Vagina (tissue), 2 donors: ENCODE measurements at regions not wholly inside any gene's neighbourhood (a gene's known extent, or its start where the extent isn't known, plus 50 kb on each side); places are given as distances from the start of the nearest gene placed in this dataset.
"Not testable (repeated sequence)": the region's sequence is repeated elsewhere in the genome, so short reads cannot be mapped to it uniquely, and the experiment has no call there.

ENCODE experiments used
- DNase-seq, 2 donors: peaks; one replicate each; pipeline ENCODE4 v3.0.0-alpha.2; 2017; ENCODE audit errors: extremely low spot score in 2 of 2
- H3K27ac ChIP-seq: fragments of 200-600 bp; sonication (generic); one replicate; pipeline ENCODE4 v1.5.1; 2019
- H3K27me3 ChIP-seq: fragments of 200-600 bp; sonication (generic); one replicate; pipeline ENCODE4 v1.5.1; 2019
- H3K36me3 ChIP-seq, 2 donors: fragments of 200-600 bp; sonication (generic); one replicate each; pipeline ENCODE4 v1.5.1; 2017 to 2019
- H3K4me1 ChIP-seq: fragments of 200-600 bp; sonication (generic); one replicate; pipeline ENCODE4 v1.5.1; 2019
- H3K4me3 ChIP-seq, 2 donors: fragments of 200-600 bp; sonication (generic); 1 replicate in 1 of 2; 2 replicates in 1 of 2; pipeline ENCODE4 v1.5.1; 2016 to 2019
- H3K9me3 ChIP-seq: fragments of 200-600 bp; sonication (generic); one replicate; pipeline ENCODE4 v1.5.1; 2019
- CTCF ChIP-seq, 3 experiments: fragments of 450-650 bp in 2 of 3; fragments of 200-600 bp in 1 of 3; sonication (generic) in 1 of 3; IDR thresholded peaks; one replicate each; pipeline ENCODE4 v1.5.1; 2017 to 2019; ENCODE audit warnings: antibody characterized with exemption in 3 of 3, mild to moderate bottlenecking in 2 of 3, moderate library complexity in 2 of 3
- POLR2A ChIP-seq, 2 donors: fragments of 450-650 bp; IDR thresholded peaks; one replicate each; pipeline ENCODE4 v1.6.1; 2017; ENCODE audit warnings: antibody characterized with exemption in 2 of 2, mild to moderate bottlenecking in 2 of 2, moderate library complexity in 2 of 2
- POLR2AphosphoS5 ChIP-seq, 2 donors: sonication (generic); formaldehyde crosslinking; IDR thresholded peaks; one replicate each; pipeline ENCODE4 v1.9.0; 2017; ENCODE audit warnings: antibody characterized with exemption in 2 of 2, mild to moderate bottlenecking in 2 of 2, low read depth in 1 of 2; ENCODE audit not compliant: insufficient read depth in 1 of 2
- intact Hi-C: fragments of 100-400 bp; cut with DNase I; formaldehyde crosslinking; loops from one replicate; pipeline ENCODE4 v1.15.1; 2023

GRCh38 chr5:112586596-112587062, 151.1 kb upstream of the APC start:
- H3K27ac ChIP-seq: no peak overlapping the region
- H3K9me3 ChIP-seq: no peaks in the 10 kb centered on the region
- no peak for TF ChIP-seq CTCF (IDR thresholded peaks at IDR 0.05)
- TF ChIP-seq POLR2A (IDR thresholded peaks at IDR 0.05): no peak
- no peak for TF ChIP-seq POLR2AphosphoS5 (IDR thresholded peaks at IDR 0.05; ENCODE audit: insufficient read depth in 1 of 2, low read depth in 1 of 2)
- no peaks in the 10 kb centered on the region for H3K4me1 ChIP-seq
- intact Hi-C loops: no loop called here
- no peak for DNase-seq
- H3K4me3 ChIP-seq: no peak overlapping the region
- no peaks in the 10 kb centered on the region for H3K36me3 ChIP-seq
- H3K27me3 ChIP-seq: no peaks in the 10 kb centered on the region

GRCh38 chr5:112590858-112591257, 146.8 kb upstream of the APC start:
- H3K4me3 ChIP-seq, intact Hi-C loops, H3K27ac ChIP-seq, H3K27me3 ChIP-seq, H3K36me3 ChIP-seq, H3K9me3 ChIP-seq, DNase-seq: not testable (repeated sequence)
- H3K4me1 ChIP-seq: peaks cover 13% of the 10 kb centered on the region

- Histone ChIP-seq H3K36me3 (no peaks in the 10 kb centered on the region), H3K27me3 (no peaks in the 10 kb centered on the region), H3K4me1 (peaks cover 13% of the 10 kb centered on the region), H3K4me3 (no peak overlapping the region), H3K27ac (no peak overlapping the region), H3K9me3 (no peaks in the 10 kb centered on the region)
- TF ChIP-seq CTCF (IDR thresholded peaks at IDR 0.05): no peak
- no peak for TF ChIP-seq POLR2AphosphoS5 (IDR thresholded peaks at IDR 0.05; ENCODE audit: insufficient read depth in 1 of 2, low read depth in 1 of 2)
- TF ChIP-seq POLR2A (IDR thresholded peaks at IDR 0.05): no peak
- intact Hi-C loops: no loop called here
- DNase-seq: no peak
Observed at GRCh38 chr5:112594095-112594850, 143.4 kb upstream of the APC start.

GRCh38 chr5:112594941-112595340, 142.7 kb upstream of the APC start:
- no peaks in the 10 kb centered on the region for H3K36me3 ChIP-seq
- peaks cover 13% of the 10 kb centered on the region for H3K4me1 ChIP-seq
- no peak overlapping the region for H3K27ac ChIP-seq
- no peaks in the 10 kb centered on the region for H3K27me3 ChIP-seq
- no peak overlapping the region for H3K4me3 ChIP-seq
- TF ChIP-seq POLR2AphosphoS5 (IDR thresholded peaks at IDR 0.05; ENCODE audit: insufficient read depth in 1 of 2, low read depth in 1 of 2) (no peak), CTCF (IDR thresholded peaks at IDR 0.05) (no peak), POLR2A (IDR thresholded peaks at IDR 0.05) (no peak)
- intact Hi-C loops: no loop called here
- DNase-seq: no peak
- no peaks in the 10 kb centered on the region for H3K9me3 ChIP-seq

GRCh38 chr5:112597831-112598230, 139.9 kb upstream of the APC start:
- intact Hi-C loops: no loop called here
- H3K4me1 ChIP-seq: peaks cover 13% of the 10 kb centered on the region
- H3K36me3 ChIP-seq: no peaks in the 10 kb centered on the region
- no peak for DNase-seq
- no peaks in the 10 kb centered on the region for H3K9me3 ChIP-seq
- H3K27me3 ChIP-seq: no peaks in the 10 kb centered on the region
- H3K27ac ChIP-seq: no peak overlapping the region
- H3K4me3 ChIP-seq: no peak overlapping the region
- TF ChIP-seq CTCF (IDR thresholded peaks at IDR 0.05) (no peak), POLR2A (IDR thresholded peaks at IDR 0.05) (no peak), POLR2AphosphoS5 (IDR thresholded peaks at IDR 0.05; ENCODE audit: insufficient read depth in 1 of 2, low read depth in 1 of 2) (no peak)

- H3K4me3 ChIP-seq, H3K27ac ChIP-seq, intact Hi-C loops, H3K27me3 ChIP-seq, DNase-seq, H3K9me3 ChIP-seq, H3K4me1 ChIP-seq, H3K36me3 ChIP-seq: not testable (repeated sequence)
Observed at GRCh38 chr5:112600510-112600909, 137.2 kb upstream of the APC start.
